ENCODE measurements at regions not wholly inside any gene's neighbourhood (a gene's known extent, or its start where the extent isn't known, plus 50 kb on each side); places are given as distances from the start of the nearest gene placed in this dataset.

DNA sequence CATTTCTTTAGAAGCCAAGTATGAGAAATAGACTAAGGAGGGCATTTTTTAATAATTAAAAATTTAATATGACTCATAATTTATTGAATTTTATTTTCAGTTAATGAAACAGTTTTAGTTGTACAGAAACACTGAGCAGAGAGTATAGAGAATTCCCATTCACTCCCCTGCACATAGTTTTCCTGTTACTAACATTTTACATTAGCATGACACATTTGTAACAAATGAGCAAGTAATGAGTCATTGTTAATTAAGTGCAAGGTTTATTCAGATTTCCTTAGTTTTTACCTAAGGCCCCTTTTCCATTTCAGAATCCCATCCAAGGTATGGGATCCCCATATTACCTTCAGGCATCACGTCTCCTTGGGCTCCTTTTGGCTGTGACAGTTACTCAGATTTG lies 271.5 kb upstream of the FZD8 start:
- DNase-seq (ENCODE audit: low read depth in 2 of 3, low spot score in 1 of 3): no peak

- no peak for DNase-seq (ENCODE audit: low read depth in 2 of 3, low spot score in 1 of 3)
Measured at GRCh38 chr10:35912615-35913569, 270.8 kb upstream of the FZD8 start.

DNA sequence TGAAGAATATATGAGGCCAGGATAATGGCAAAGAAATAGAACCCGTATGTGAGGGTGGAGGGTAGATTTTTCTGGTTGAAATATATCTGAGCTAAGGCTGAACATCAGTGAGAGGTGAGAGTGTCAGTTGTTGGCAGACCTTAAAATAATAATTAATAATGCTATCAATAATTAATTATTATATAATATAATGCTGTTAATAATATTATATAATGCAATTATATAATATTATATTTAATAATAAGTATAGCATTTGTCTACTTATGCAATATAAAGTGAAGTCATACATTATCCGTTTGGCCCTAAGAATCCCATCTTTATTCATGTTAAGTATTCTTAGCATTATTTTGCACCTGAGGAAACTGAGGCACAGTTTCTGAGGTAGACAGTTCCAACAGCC lies 269.9 kb upstream of the FZD8 start:
- DNase-seq (ENCODE audit: low read depth in 2 of 3, low spot score in 1 of 3): no peak

GRCh38 chr10:35911233-35911632 lies 269.1 kb upstream of the FZD8 start:
- DNase-seq (ENCODE audit: low read depth in 2 of 3, low spot score in 1 of 3): no peak

- no peak for DNase-seq (ENCODE audit: low read depth in 2 of 3, low spot score in 1 of 3)
Measured at GRCh38 chr10:35910234-35910633, 268.1 kb upstream of the FZD8 start.

GRCh38 chr10:35909121-35909720 lies 267.1 kb upstream of the FZD8 start:
- DNase-seq (ENCODE audit: low read depth in 2 of 3, low spot score in 1 of 3): no peak

DNA sequence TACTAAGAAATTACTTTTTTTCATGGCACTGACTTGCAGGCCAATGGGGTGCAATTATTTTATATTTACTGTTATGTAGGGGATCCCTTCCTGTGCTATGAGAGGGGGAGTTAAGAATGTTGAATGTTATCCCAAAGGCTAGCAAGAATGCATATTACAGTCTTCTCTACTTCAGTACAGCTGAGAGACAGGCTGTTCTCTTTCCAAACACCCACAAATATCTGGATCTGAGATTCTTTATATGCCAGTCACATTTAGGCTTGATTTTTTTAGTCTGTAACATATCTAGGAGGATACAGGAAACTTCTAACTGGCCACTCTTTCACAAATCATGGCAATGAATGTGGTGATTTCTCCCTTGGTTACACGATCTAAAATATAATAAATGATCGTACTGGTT lies 266.4 kb upstream of the FZD8 start:
- DNase-seq (ENCODE audit: low read depth in 2 of 3, low spot score in 1 of 3): no peak

- DNase-seq (ENCODE audit: low read depth in 2 of 3, low spot score in 1 of 3): no peak
Measured at GRCh38 chr10:35907548-35907947, 265.5 kb upstream of the FZD8 start.

- no peak for DNase-seq (ENCODE audit: low read depth in 2 of 3, low spot score in 1 of 3)
Measured at GRCh38 chr10:35906155-35906554, 264.1 kb upstream of the FZD8 start.

- DNase-seq (ENCODE audit: low read depth in 2 of 3, low spot score in 1 of 3): no peak
Measured at GRCh38 chr10:35903021-35903420, 260.9 kb upstream of the FZD8 start.

DNA sequence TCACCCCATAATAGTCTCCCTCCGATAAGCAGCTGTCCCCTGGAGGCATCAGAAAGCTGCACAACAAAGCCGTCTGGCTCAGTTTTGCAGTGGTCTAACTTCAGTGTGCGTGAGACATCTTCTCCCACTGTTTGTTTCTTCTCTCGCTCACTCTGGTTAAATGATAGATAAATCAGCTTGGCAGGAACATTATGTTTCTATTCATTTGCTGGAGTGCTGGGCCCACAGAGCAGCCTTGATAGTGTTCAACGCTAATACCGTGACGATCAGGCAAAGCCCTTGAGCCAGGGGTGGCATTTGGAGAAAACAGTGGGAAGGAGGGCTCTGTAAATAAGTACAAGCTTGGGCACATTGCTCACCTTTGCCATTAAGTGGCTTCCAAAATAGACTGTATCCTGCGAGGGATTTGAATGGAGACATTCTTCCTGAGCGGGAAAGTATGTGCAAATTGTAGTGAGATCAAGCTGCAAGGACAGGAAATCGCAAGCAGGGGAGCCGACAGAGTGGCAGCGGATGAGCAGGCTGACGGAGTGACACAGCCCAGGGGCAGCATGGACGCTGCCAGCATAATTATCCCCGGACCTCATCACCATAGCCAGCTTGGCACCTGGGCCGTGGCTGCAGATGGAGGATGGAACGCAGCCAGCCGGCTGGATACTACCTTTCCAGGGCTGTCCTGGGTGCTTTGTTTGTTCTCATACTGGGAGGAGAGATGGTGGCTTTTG lies 256.8 kb upstream of the FZD8 start:
- no peak for DNase-seq (ENCODE audit: low read depth in 2 of 3, low spot score in 1 of 3)

- no peak for DNase-seq (ENCODE audit: low read depth in 2 of 3, low spot score in 1 of 3)
Measured at GRCh38 chr10:35896001-35896400, 253.9 kb upstream of the FZD8 start.

DNA sequence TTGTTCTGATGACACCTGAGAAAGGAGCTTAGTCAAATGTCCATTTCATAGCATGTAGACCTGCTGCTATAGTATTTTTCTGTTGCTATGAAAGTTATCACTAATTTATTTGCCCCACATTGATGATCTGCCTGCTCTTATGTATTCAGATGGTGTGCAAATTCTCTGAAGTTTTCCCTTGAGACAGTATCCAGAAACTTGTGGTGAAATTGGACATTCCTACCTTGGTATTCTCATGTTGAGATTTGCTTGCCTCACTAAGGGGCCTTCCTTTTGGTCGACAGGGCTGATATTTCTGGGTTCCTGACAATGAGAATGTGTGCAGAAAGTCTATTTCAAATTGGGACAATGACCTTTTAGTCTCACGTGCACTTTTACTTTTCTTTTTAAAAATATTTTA lies 253.2 kb upstream of the FZD8 start:
- no peak for DNase-seq (ENCODE audit: low read depth in 2 of 3, low spot score in 1 of 3)

GRCh38 chr10:35892526-35892925 lies 250.4 kb upstream of the FZD8 start:
- no peak for DNase-seq (ENCODE audit: low read depth in 2 of 3, low spot score in 1 of 3)

- DNase-seq (ENCODE audit: low read depth in 2 of 3, low spot score in 1 of 3): no peak
Measured at GRCh38 chr10:35890676-35891495, 248.8 kb upstream of the FZD8 start.

DNA sequence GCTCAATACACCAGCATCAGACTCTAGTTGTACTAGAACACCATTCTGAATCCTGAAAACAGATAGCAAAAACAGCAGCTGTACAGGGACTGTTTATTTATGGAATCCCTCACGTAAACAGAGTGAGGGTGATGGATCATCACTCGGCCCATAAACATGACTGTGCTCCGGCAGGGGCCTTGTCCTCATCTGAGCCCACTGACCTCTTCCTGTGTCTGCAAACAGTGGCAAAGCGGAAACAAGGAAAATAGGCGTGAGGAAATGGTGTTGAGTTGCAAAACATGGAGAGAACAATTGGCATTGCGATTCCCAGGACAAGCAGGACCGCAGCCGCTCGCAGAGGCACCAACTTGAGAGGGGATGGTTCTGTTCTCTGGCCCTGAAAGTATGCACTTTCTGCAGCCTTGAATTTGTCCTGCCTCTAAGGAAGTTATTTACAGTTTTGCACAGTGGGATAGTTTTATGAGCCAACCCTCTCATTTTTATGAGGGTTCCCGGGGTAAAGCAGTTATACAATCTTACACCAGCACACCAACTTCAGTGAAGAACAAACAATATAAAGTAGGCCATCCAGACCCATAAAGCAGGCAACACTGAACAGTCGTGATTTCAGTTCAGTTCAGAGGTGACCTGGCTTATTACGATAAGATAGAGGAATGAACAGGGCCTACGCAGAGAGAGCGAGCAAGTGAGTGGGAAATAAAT lies 248.0 kb upstream of the FZD8 start:
- no peak for DNase-seq (ENCODE audit: low read depth in 2 of 3, low spot score in 1 of 3)

GRCh38 chr10:35889226-35889625 lies 247.1 kb upstream of the FZD8 start:
- no peak for DNase-seq (ENCODE audit: low read depth in 2 of 3, low spot score in 1 of 3)

DNA sequence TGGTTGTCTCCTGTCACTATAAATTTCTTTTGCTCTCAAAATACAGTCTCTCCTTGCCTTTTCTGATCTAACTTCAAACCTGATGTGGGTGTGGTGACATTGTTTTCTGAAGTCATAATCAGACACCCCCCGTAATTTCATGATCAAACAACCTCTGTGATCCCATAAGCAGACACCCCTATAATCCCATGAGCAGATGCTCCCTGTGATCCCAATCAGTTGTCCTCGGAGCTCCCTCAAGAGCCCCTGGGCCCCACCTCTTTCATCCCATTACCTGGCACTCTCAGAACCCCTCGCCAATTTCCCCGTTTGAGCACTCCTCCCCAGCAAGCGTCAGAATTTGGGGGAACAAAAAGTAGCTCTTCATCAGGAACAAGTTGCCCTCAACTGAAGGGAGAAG lies 246.3 kb upstream of the FZD8 start:
- no peak for DNase-seq (ENCODE audit: low read depth in 2 of 3, low spot score in 1 of 3)

DNA sequence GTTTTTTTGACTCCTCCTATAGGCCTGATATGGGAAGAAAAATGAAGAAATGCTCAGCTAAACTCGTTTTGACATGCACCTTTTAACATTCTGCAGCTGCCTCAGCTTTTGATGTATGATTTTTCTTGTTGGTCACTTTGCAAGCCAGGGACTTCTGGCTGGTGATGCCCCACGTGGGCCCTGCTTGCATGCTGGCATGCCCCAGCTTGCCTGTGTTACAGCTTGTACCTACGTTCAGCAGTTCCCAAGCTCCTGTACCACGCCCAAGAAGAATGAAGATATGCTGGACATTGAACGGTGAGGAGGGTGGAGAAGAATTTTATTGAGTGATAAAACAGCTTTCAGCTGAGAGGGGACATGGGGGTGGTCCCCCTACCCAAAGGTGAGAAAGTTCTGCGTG lies 245.6 kb upstream of the FZD8 start:
- no peak for DNase-seq (ENCODE audit: low read depth in 2 of 3, low spot score in 1 of 3)

DNA sequence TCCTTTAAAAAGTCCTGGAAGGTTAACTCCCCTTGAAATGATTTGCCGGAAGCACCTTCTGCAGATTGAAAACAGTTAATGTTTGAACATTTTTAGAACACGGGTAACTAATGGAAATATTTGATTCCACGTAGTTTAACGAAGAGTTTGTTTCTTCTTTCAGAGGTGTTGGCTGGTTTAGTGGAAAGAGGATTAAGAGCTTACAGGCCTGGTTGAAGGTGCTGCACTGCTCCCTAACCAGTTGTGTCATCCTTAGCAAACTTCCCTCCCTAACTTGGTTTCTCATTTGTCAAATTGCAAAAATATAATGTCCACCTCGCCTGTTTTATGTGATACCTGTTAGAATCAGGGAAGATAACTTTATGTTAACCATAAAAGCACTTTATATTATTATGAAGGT lies 243.0 kb upstream of the FZD8 start:
- DNase-seq (ENCODE audit: low read depth in 2 of 3, low spot score in 1 of 3): no peak

DNA sequence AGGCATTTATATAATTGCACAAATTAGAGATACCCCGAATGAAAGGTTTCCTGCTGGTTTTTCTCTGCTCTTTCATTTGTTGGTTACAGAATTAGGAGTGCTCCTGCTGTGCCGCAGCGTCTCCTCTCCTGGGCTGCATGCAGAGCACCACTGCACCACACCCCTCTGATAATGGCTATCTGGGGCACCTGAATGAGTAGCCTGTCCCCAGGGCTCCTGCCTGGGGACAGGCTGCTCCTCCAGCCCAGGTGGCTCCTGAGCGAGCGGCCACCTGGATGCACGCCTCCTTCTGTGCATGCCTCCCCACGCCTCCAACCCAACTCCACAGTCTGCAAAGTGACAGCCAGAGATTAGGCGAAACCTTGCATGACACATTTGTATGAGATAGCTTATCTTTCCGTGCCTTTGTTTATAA lies 242.6 kb upstream of the FZD8 start:
- no peak for DNase-seq (ENCODE audit: low read depth in 2 of 3, low spot score in 1 of 3)
